ENCODE measurements at regions not wholly inside any gene's neighbourhood (a gene's known extent, or its start where the extent isn't known, plus 50 kb on each side); places are given as distances from the start of the nearest gene placed in this dataset.

- no peak for FAIRE-seq
- dilution Hi-C loops (cut with MboI; ENCODE audit: extremely low pct_ligation_motif_present, low sequenced_read_pairs): no loop called here
These were observed 283.7 kb downstream of the TLR4 start for GRCh38 chr9:117987945-117988344.

GRCh38 chr9:117992006-117992405 lies 287.8 kb downstream of the TLR4 start:
- Histone ChIP-seq H3K79me2 (ENCODE audit: control insufficient read depth, insufficient read depth, low read length) (no peaks in the 10 kb centered on the region), H3K27me3 (ENCODE audit: control insufficient read depth, extremely low read depth, insufficient read depth, low read length) (no peaks in the 10 kb centered on the region), H4K20me1 (ENCODE audit: control insufficient read depth, extremely low read depth, insufficient read depth, low read length) (no peaks in the 10 kb centered on the region), H3K36me3 (ENCODE audit: control insufficient read depth in 2 of 2, extremely low read depth in 1 of 2, insufficient read depth in 2 of 2, low read length in 2 of 2) (no peaks in the 10 kb centered on the region), H3K4me1 (ENCODE audit: control insufficient read depth, extremely low read depth, insufficient read depth, low read length) (no peaks in the 10 kb centered on the region), H3K9me3 (ENCODE audit: control insufficient read depth, low read depth, low read length) (no peaks in the 10 kb centered on the region), H3K4me3 (ENCODE audit: control insufficient read depth in 2 of 3, extremely low read depth in 1 of 3, insufficient read depth in 2 of 3, low read depth in 1 of 3, low read length in 3 of 3) (no peak overlapping the region), H2AFZ (ENCODE audit: control insufficient read depth, low read length) (no peak overlapping the region), H3K4me2 (ENCODE audit: control insufficient read depth, extremely low read depth, insufficient read depth, low read depth, low read length) (no peak overlapping the region), H3K9ac (ENCODE audit: control insufficient read depth, extremely low read depth, insufficient read depth, low read length) (no peak overlapping the region), H3K9me1 (ENCODE audit: control insufficient read depth, extremely low read depth, insufficient read depth, low read length) (no peaks in the 10 kb centered on the region), H3K27ac (ENCODE audit: control insufficient read depth, insufficient read depth, low read length) (no peak overlapping the region)
- TF ChIP-seq EZH2 (IDR thresholded peaks at IDR 0.05; ENCODE audit: low read length): no peak
- TF ChIP-seq CTCF (optimal IDR thresholded peaks at IDR 0.05 in 1 of 3, IDR thresholded peaks at IDR 0.05 in 1 of 3, conservative IDR thresholded peaks at IDR 0.05 in 1 of 3; ENCODE audit: extremely low read depth in 1 of 3, insufficient read depth in 2 of 3, low read length in 3 of 3): no peak
- DNase-seq (ENCODE audit: low read depth, low spot score) (no peak), FAIRE-seq (no peak)
- dilution Hi-C loops (cut with MboI; ENCODE audit: extremely low pct_ligation_motif_present, low sequenced_read_pairs): no loop called here

More at GRCh38 chr9:117987945-117988344, 283.7 kb downstream of the TLR4 start:
- no peak overlapping the region for H2AFZ ChIP-seq (ENCODE audit: control insufficient read depth, low read length)
- H3K36me3 ChIP-seq (ENCODE audit: control insufficient read depth in 2 of 2, extremely low read depth in 1 of 2, insufficient read depth in 2 of 2, low read length in 2 of 2): no peaks in the 10 kb centered on the region
- no peaks in the 10 kb centered on the region for H3K27me3 ChIP-seq (ENCODE audit: control insufficient read depth, extremely low read depth, insufficient read depth, low read length)
- H3K79me2 ChIP-seq (ENCODE audit: control insufficient read depth, insufficient read depth, low read length): no peaks in the 10 kb centered on the region
- no peak overlapping the region for H3K27ac ChIP-seq (ENCODE audit: control insufficient read depth, insufficient read depth, low read length)
- no peak overlapping the region for H3K4me3 ChIP-seq (ENCODE audit: control insufficient read depth in 2 of 3, extremely low read depth in 1 of 3, insufficient read depth in 2 of 3, low read depth in 1 of 3, low read length in 3 of 3)
- H3K9me3 ChIP-seq (ENCODE audit: control insufficient read depth, low read depth, low read length): no peaks in the 10 kb centered on the region
- H3K9me1 ChIP-seq (ENCODE audit: control insufficient read depth, extremely low read depth, insufficient read depth, low read length): no peaks in the 10 kb centered on the region
- no peak overlapping the region for H3K4me2 ChIP-seq (ENCODE audit: control insufficient read depth, extremely low read depth, insufficient read depth, low read depth, low read length)
- no peak overlapping the region for H3K9ac ChIP-seq (ENCODE audit: control insufficient read depth, extremely low read depth, insufficient read depth, low read length)
- H3K4me1 ChIP-seq (ENCODE audit: control insufficient read depth, extremely low read depth, insufficient read depth, low read length): no peaks in the 10 kb centered on the region
- no peak for TF ChIP-seq EZH2 (IDR thresholded peaks at IDR 0.05; ENCODE audit: low read length)
- TF ChIP-seq CTCF (optimal IDR thresholded peaks at IDR 0.05 in 1 of 3, IDR thresholded peaks at IDR 0.05 in 1 of 3, conservative IDR thresholded peaks at IDR 0.05 in 1 of 3; ENCODE audit: extremely low read depth in 1 of 3, insufficient read depth in 2 of 3, low read length in 3 of 3): no peak
- no peak for DNase-seq (ENCODE audit: low read depth, low spot score)
- no peaks in the 10 kb centered on the region for H4K20me1 ChIP-seq (ENCODE audit: control insufficient read depth, extremely low read depth, insufficient read depth, low read length)
